GM18505 (cell line): ENCODE measurements at regions not wholly inside any gene's neighbourhood (a gene's known extent, or its start where the extent isn't known, plus 50 kb on each side); places are given as distances from the start of the nearest gene placed in this dataset.

ENCODE experiments used
- ATAC-seq: cut with Tn5 transposase; IDR thresholded peaks from one replicate; pipeline ENCODE4 v1.9.1; 2021; ENCODE audit not compliant: unreplicated experiment
- POLR2A ChIP-seq: IDR thresholded peaks from 4 replicates; pipeline ENCODE4 v1.6.1; 2011; ENCODE audit warnings: borderline replicate concordance; ENCODE audit not compliant: insufficient read depth, insufficient read length; ENCODE audit errors: extremely low read depth

DNA sequence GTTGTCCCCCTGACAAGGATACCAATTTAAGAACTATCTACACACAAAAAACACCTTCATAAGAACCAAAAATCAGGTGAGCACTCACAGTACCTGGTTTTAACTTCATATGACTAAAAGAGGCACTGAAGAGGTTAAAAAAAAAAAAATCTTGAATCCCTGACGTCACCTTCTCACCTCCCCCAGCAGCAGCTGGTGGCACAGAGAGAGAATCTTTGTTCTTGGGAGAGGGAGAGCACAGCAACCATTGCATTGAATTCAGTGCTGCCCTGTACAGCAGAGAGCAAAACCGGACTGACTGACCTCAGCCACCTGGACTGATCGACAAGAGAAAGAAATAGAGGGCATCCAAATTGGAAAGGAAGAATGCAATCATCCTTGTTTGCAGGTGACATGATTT, 566.0 kb downstream of the TMX3 start:
- ATAC-seq = no peak
- no peak for TF ChIP-seq POLR2A

DNA sequence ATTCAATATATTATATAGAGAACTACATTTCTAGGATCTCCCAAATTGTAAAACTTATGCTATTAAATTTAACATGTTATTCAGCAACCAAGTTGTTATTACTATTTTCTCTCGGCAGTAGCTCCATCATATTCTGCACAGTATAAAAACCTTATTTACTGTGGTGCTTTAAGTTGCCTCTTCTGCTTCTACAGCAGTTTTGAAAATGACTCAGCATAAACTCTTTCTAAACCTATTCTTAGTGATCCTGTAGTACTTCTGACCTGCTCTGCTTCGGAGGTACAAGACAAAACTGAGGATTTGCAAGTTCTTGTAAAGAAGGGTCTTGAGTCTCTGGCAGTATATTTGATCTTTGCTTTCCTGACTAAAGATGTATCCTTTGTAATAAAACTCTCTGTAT, 567.2 kb downstream of the TMX3 start:
- TF ChIP-seq POLR2A = no peak
- no peak for ATAC-seq

DNA sequence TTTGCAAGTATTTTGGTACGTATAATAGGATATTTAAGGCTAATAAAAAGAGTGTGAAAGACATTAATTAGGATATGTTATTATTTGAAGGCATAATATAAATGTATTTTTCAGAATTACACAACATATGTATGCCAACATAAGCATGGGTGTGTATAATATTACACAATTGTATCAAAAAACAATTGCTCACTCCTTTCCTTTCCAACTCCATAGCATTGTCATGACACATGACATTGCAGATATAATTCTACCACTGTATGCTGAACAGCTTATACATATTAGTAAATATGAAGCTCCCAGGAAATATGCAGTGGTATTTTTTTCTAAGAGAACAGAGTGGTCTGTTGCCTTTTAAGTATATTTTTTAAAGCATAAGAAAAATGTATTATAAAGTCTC, 593.1 kb downstream of the TMX3 start:
- TF ChIP-seq POLR2A = no peak
- no peak for ATAC-seq

DNA sequence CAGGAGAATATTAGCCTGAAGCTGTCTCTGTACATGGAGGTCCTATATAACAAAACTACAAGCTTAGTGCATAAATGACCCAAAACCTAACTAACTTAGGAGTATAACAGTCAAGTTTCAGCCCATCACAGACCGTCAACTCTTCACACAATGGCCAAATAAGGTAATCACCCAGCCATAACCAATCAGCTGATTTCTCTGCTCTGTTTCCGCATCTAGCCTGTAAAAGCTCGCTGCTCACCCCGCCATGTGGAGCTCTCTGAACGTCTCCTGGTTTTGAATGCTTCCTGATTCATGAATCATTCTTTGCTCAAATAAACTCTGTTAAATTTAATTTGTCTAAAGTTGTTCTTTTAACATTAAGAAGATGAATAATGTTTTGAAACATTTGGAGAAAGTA, 593.6 kb downstream of the TMX3 start:
- ATAC-seq = no peak
- TF ChIP-seq POLR2A = no peak

GRCh38 chr18:68114989-68115388, 598.5 kb upstream of the DSEL start:
- no peak for ATAC-seq
- no peak for TF ChIP-seq POLR2A

GRCh38 chr18:68104036-68104435, 587.5 kb upstream of the DSEL start:
- ATAC-seq = no peak
- no peak for TF ChIP-seq POLR2A

DNA sequence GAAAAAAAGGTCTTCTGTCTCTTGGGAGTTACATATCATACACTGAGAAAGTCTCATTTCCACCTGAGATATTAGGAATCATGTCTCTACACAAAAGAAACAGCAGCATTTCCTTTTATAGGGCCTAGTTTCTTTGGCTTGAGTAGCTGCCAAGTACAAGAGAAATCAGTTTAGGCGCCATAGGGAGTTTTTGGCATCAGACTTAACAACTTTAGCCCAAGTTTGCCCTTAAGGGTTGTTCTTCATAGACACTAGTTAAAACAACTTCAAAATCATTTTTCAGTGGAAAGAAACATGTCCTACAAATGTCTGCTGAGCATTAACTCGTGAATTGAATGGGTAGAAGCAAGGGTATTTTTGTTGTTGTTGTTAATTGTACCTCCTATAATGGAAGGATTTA, 587.0 kb upstream of the DSEL start:
- ATAC-seq = no peak
- no peak for TF ChIP-seq POLR2A

- no peak for ATAC-seq
- no peak for TF ChIP-seq POLR2A
These were observed 585.6 kb upstream of the DSEL start for GRCh38 chr18:68102117-68102516.

- TF ChIP-seq POLR2A = no peak
- ATAC-seq = no peak
These were observed 582.1 kb upstream of the DSEL start for GRCh38 chr18:68098655-68099054.

DNA sequence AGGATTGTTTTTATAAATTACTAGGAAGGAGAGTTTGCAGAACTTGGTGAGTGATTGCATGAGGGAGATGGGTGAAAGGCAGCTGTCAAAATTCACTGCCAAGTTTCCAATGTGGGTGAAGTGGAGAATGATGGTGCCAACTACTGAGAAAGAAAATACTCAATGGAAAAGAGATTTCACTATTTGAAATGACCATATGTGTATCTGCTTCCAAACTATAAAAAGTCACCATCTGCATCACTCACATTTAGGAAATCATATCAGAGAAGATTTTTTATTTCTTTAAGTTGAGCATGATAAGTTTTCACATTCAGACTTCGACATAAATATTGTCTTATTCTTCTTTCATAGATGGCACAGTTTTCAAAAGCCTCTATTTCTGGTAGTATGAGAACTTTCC, 570.0 kb upstream of the DSEL start:
- TF ChIP-seq POLR2A = no peak

GRCh38 chr18:68085251-68085650, 568.7 kb upstream of the DSEL start:
- ATAC-seq = no peak
- TF ChIP-seq POLR2A = no peak

More for the DNA sequence above, 570.0 kb upstream of the DSEL start:
- ATAC-seq = no peak

- TF ChIP-seq POLR2A = no peak
- ATAC-seq = no peak
These were observed 567.3 kb upstream of the DSEL start for GRCh38 chr18:68083776-68084175.

DNA sequence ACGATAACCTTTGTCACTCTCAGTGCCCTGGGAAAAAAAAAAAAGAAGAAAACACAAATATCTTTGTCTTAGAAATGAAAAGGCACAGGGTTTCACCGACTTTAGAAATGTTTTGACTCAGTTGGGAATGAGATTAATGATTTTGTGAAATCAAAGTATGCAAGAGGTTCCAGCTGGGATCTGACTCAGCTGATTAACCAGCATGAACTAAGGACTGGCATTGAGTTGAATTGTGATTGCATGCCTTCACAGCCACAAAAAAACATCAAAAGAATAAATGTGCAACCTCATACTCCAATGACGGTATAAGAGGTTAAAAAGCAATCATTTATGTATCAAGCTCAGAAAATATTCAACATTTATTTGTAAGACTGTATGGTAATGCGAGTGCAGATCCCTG, 566.6 kb upstream of the DSEL start:
- TF ChIP-seq POLR2A = no peak
- ATAC-seq = no peak

- TF ChIP-seq POLR2A = no peak
- no peak for ATAC-seq
These were observed 556.2 kb upstream of the DSEL start for GRCh38 chr18:68072744-68073143.

DNA sequence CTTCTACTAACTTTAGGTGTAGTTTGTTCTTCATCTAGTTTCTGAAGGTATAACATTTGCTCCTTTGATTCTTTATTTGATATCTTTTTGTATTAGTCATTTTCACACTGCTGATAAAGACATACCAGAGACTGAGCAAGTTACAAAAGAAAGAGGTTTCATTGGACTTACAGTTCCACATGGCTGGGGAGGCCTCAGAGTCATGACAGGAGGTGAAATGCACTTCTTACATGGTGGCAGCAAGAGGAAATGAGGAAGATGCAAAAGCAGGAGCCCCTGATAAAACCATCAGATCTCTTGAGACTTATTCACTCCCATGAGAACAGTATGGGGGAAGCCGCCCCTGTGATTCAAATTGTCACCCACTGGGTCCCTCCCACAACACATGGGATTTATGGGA, 544.4 kb upstream of the DSEL start:
- ATAC-seq = no peak
- TF ChIP-seq POLR2A = no peak

DNA sequence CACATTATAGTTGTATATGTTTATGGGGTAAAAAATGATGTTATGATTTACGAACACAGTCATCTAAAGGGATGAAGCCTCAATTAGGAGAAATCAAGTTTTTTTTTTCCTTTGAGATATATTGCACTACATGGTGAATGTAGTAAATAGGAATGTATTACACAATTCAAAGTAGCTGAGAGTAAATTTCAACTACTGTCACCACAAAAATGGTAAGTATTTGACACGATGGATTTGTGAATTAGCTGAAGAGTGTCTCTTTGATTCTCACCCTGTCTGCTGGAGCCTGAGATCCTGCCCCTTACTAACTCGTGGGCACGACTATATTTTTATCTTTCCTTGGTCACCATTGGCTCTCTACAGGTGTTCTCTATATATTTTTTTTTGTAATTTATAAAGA, 540.4 kb upstream of the DSEL start:
- no peak for ATAC-seq
- no peak for TF ChIP-seq POLR2A

- no peak for ATAC-seq
- TF ChIP-seq POLR2A = no peak
These were observed 538.1 kb upstream of the DSEL start for GRCh38 chr18:68054669-68055068.

DNA sequence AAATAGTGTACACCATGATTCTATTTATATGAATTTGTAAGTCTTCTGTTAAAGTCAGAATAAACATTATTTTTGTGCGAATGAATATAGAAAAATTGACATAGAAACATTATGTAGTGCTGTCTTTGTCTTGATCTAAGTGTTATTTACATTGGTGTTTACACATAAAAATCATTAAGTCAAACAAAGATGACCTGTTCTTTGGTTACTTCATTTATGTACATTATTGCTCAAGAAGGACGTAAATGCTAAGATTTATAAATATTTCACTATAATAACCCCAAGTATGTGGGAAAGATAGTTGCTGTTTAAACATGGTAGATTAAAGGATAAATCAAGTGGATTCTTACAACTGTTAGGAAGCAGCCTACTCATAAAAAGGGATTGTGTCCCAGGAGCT, 536.8 kb upstream of the DSEL start:
- ATAC-seq = no peak
- TF ChIP-seq POLR2A = no peak
